Left lobe of liver (tissue), 2 donors: ENCODE measurements at regions not wholly inside any gene's neighbourhood (a gene's known extent, or its start where the extent isn't known, plus 50 kb on each side); places are given as distances from the start of the nearest gene placed in this dataset.
"Not testable (repeated sequence)": the region's sequence is repeated elsewhere in the genome, so short reads cannot be mapped to it uniquely, and the experiment has no call there.

Experiments
- ATAC-seq: fragments of 200-7000 bp; cut with Tn5 transposase; one replicate; pipeline ENCODE4 v1.9.1; 2020; ENCODE audit warnings: mild to moderate bottlenecking, moderate library complexity
- DNase-seq: peaks from one replicate; pipeline ENCODE4 v3.0.0-alpha.2; 2020; ENCODE audit warnings: low spot score
- donor health status: DM: no; HTN: no; CAD: no; lungs with moderate emphysema.
- donor health status: DM: no; HTN: yes; CAD: no.

- ATAC-seq (no peak), DNase-seq (no peak)
These were observed 83.2 kb downstream of the MANEA start for GRCh38 chr6:95660544-95660943.

- no peak for DNase-seq
- ATAC-seq = no peak
These were observed 92.7 kb downstream of the MANEA start for GRCh38 chr6:95670011-95670463.

GRCh38 chr6:95676011-95676628 is 98.8 kb downstream of the MANEA start:
- no peak for ATAC-seq
- no peak for DNase-seq

- ATAC-seq = no peak
- no peak for DNase-seq
These were observed 102.6 kb downstream of the MANEA start for GRCh38 chr6:95679981-95680380.

- ATAC-seq (no peak), DNase-seq (no peak)
These were observed 104.4 kb downstream of the MANEA start for GRCh38 chr6:95681736-95682135.

GRCh38 chr6:95682476-95682875 is 105.1 kb downstream of the MANEA start:
- ATAC-seq (no peak), DNase-seq (no peak)

- DNase-seq = no peak
- no peak for ATAC-seq
These were observed 108.5 kb downstream of the MANEA start for GRCh38 chr6:95685822-95686221.

- ATAC-seq = no peak
- no peak for DNase-seq
These were observed 108.9 kb downstream of the MANEA start for GRCh38 chr6:95686272-95686671.

- DNase-seq = no peak
- ATAC-seq = no peak
These were observed 109.6 kb downstream of the MANEA start for GRCh38 chr6:95686895-95687294.

- ATAC-seq (no peak), DNase-seq (no peak)
These were observed 110.5 kb downstream of the MANEA start for GRCh38 chr6:95687839-95688238.

- no peak for ATAC-seq
- no peak for DNase-seq
These were observed 113.0 kb downstream of the MANEA start for GRCh38 chr6:95690328-95690727.

- no peak for ATAC-seq
- no peak for DNase-seq
These were observed 115.8 kb downstream of the MANEA start for GRCh38 chr6:95693108-95693507.

- ATAC-seq (no peak), DNase-seq (no peak)
These were observed 120.9 kb downstream of the MANEA start for GRCh38 chr6:95698271-95698670.

GRCh38 chr6:95723638-95724037 is 146.3 kb downstream of the MANEA start:
- DNase-seq (no peak), ATAC-seq (no peak)

GRCh38 chr6:95725344-95725743 is 148.0 kb downstream of the MANEA start:
- ATAC-seq = no peak

GRCh38 chr6:95740157-95740556 is 162.8 kb downstream of the MANEA start:
- ATAC-seq (no peak), DNase-seq (no peak)

More at GRCh38 chr6:95725344-95725743, 148.0 kb downstream of the MANEA start:
- DNase-seq = no peak

- ATAC-seq (no peak), DNase-seq (no peak)
These were observed 163.7 kb downstream of the MANEA start for GRCh38 chr6:95741045-95741444.

- DNase-seq (no peak), ATAC-seq (no peak)
These were observed 165.5 kb downstream of the MANEA start for GRCh38 chr6:95742767-95743289.

GRCh38 chr6:95743591-95743990 is 166.3 kb downstream of the MANEA start:
- DNase-seq = no peak
- ATAC-seq = no peak

- ATAC-seq, DNase-seq: not testable (repeated sequence)
These were observed 181.1 kb downstream of the MANEA start for GRCh38 chr6:95758236-95759069.

GRCh38 chr6:95767897-95768463 is 190.6 kb downstream of the MANEA start:
- DNase-seq (no peak), ATAC-seq (no peak)

GRCh38 chr6:95768539-95768938 is 191.2 kb downstream of the MANEA start:
- ATAC-seq = peak; percentile 75

More at GRCh38 chr6:95768539-95768938, 191.2 kb downstream of the MANEA start:
- no peak for DNase-seq
